ENCODE measurements at regions not wholly inside any gene's neighbourhood (a gene's known extent, or its start where the extent isn't known, plus 50 kb on each side); places are given as distances from the start of the nearest gene placed in this dataset.

DNA sequence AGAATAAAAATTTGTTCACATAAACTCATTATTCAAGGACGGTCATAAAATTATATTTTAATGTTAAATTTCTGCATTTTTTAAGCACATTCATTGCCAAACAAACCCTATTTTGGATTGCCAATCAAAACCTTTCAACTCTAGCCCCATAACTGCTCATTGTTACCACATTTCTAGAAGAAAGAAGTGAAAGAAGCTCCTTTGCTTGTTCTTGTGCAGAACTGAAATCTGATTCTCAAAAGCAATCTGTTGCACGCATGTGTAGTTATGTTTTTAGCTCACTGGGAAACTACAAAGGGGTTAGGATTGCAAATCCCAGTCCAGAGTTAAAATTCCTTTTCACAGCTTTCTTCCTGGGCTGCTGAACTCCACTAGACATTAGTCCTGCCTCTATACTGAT, 109.5 kb upstream of the MIR17HG start:
- Histone ChIP-seq H3K27me3 (ENCODE audit: low read length) (no peaks in the 10 kb centered on the region), H3K4me2 (ENCODE audit: low read depth, low read length, poor library complexity, severe bottlenecking) (no peak overlapping the region), H4K20me1 (ENCODE audit: low read depth, low read length) (no peaks in the 10 kb centered on the region), H3K4me3 (ENCODE audit: insufficient read depth, low read length, poor library complexity, severe bottlenecking) (no peak overlapping the region), H3K27ac (ENCODE audit: low read depth, low read length) (no peak overlapping the region), H3K9me3 (ENCODE audit: insufficient read depth, low read length) (no peaks in the 10 kb centered on the region), H3K9me2 (replicated peaks; ENCODE audit: insufficient read depth, low read length) (no peaks in the 10 kb centered on the region), H3K9ac (ENCODE audit: low read length) (no peak overlapping the region), H3F3A (ENCODE audit: insufficient read depth) (no peaks in the 10 kb centered on the region), H2AFZ (ENCODE audit: low read depth, low read length, severe bottlenecking) (no peak overlapping the region), H3K36me3 (ENCODE audit: low read length) (no peaks in the 10 kb centered on the region), H3K79me2 (ENCODE audit: insufficient read depth, low read length) (no peaks in the 10 kb centered on the region)
- TF ChIP-seq, protein P1, sequence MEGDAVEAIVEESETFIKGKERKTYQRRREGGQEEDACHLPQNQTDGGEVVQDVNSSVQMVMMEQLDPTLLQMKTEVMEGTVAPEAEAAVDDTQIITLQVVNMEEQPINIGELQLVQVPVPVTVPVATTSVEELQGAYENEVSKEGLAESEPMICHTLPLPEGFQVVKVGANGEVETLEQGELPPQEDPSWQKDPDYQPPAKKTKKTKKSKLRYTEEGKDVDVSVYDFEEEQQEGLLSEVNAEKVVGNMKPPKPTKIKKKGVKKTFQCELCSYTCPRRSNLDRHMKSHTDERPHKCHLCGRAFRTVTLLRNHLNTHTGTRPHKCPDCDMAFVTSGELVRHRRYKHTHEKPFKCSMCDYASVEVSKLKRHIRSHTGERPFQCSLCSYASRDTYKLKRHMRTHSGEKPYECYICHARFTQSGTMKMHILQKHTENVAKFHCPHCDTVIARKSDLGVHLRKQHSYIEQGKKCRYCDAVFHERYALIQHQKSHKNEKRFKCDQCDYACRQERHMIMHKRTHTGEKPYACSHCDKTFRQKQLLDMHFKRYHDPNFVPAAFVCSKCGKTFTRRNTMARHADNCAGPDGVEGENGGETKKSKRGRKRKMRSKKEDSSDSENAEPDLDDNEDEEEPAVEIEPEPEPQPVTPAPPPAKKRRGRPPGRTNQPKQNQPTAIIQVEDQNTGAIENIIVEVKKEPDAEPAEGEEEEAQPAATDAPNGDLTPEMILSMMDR (IDR thresholded peaks at IDR 0.05; ENCODE audit: insufficient read depth, low read length, poor library complexity, severe bottlenecking), result no peak
- TF ChIP-seq EZH2phosphoT487 (conservative IDR thresholded peaks at IDR 0.05; ENCODE audit: low read length), result no peak

DNA sequence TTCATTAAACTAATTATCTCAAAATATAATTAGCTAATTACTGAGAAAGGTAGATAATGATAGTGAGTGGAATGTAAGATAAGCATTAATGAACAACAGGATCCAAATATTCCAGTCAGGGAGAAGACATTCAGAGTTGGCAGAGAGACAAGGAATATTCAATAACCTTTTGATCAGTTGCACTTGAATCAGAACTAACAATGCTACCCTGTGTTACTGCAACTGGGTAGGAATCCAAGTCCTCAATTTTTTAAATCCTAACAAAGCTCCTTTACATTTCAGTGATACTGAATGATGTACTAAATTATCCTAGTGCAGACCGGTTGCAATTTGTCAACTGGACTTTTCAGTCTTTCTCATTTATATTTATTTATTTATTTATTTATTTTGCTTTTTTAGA, 107.1 kb upstream of the MIR17HG start:
- no peak overlapping the region for H3K27ac ChIP-seq (ENCODE audit: low read depth, low read length)
- H3K27me3 ChIP-seq (ENCODE audit: low read length), result no peaks in the 10 kb centered on the region
- H3F3A ChIP-seq (ENCODE audit: insufficient read depth), result no peaks in the 10 kb centered on the region
- no peaks in the 10 kb centered on the region for H4K20me1 ChIP-seq (ENCODE audit: low read depth, low read length)
- no peak overlapping the region for H3K9ac ChIP-seq (ENCODE audit: low read length)
- H3K4me2 ChIP-seq (ENCODE audit: low read depth, low read length, poor library complexity, severe bottlenecking), result no peak overlapping the region
- H2AFZ ChIP-seq (ENCODE audit: low read depth, low read length, severe bottlenecking), result no peak overlapping the region
- H3K36me3 ChIP-seq (ENCODE audit: low read length), result no peaks in the 10 kb centered on the region
- H3K79me2 ChIP-seq (ENCODE audit: insufficient read depth, low read length), result no peaks in the 10 kb centered on the region
- no peak overlapping the region for H3K4me3 ChIP-seq (ENCODE audit: insufficient read depth, low read length, poor library complexity, severe bottlenecking)
- no peak for TF ChIP-seq EZH2phosphoT487 (conservative IDR thresholded peaks at IDR 0.05; ENCODE audit: low read length)
- TF ChIP-seq, protein P1 (IDR thresholded peaks at IDR 0.05; ENCODE audit: insufficient read depth, low read length, poor library complexity, severe bottlenecking), result no peak
- H3K9me2 ChIP-seq (replicated peaks; ENCODE audit: insufficient read depth, low read length), result no peaks in the 10 kb centered on the region
- no peaks in the 10 kb centered on the region for H3K9me3 ChIP-seq (ENCODE audit: insufficient read depth, low read length)

DNA sequence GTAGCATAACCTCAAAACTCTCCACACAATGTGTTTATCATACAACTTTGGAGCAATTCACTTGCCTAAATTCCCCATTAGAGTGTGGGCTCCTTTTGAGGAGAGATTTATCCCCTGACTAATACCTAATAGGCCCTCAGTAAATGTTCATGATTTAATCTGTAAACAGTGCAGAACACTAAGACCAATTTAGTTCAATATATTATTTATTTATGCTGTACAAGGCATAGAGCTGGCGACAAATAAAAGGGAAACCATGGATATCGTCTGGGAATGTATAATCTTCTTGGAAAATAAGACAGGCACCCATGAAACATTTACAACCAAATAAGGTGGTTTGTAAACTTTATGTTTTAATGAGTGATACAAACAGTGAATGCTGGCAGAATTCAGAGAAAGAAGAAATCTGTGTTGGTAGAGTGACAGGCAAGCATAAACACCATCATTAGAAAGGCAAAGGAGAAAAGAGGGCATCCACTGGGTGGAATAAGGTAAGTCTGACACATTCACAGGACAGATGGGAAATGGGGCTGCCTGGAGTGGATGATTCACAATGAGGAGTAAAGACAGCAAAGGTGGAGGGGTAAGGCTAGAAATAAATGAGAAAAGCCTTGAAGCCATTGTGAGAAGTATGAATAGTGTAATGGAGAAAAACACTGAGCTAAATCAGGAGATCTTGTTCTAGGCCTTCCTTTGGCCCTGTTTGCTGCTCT, 106.1 kb upstream of the MIR17HG start:
- no peaks in the 10 kb centered on the region for H4K20me1 ChIP-seq (ENCODE audit: low read depth, low read length)

More for the DNA sequence above, 106.1 kb upstream of the MIR17HG start:
- Histone ChIP-seq H3K79me2 (ENCODE audit: insufficient read depth, low read length) (no peaks in the 10 kb centered on the region), H3K9me3 (ENCODE audit: insufficient read depth, low read length) (no peaks in the 10 kb centered on the region), H3K4me3 (ENCODE audit: insufficient read depth, low read length, poor library complexity, severe bottlenecking) (no peak overlapping the region), H3K9me2 (replicated peaks; ENCODE audit: insufficient read depth, low read length) (no peaks in the 10 kb centered on the region), H3F3A (ENCODE audit: insufficient read depth) (no peaks in the 10 kb centered on the region), H2AFZ (ENCODE audit: low read depth, low read length, severe bottlenecking) (no peak overlapping the region), H3K36me3 (ENCODE audit: low read length) (no peaks in the 10 kb centered on the region), H3K27me3 (ENCODE audit: low read length) (no peaks in the 10 kb centered on the region), H3K27ac (ENCODE audit: low read depth, low read length) (no peak overlapping the region), H3K4me2 (ENCODE audit: low read depth, low read length, poor library complexity, severe bottlenecking) (no peak overlapping the region), H3K9ac (ENCODE audit: low read length) (no peak overlapping the region)
- TF ChIP-seq EZH2phosphoT487 (conservative IDR thresholded peaks at IDR 0.05; ENCODE audit: low read length), result no peak
- TF ChIP-seq, protein P1 (IDR thresholded peaks at IDR 0.05; ENCODE audit: insufficient read depth, low read length, poor library complexity, severe bottlenecking), result no peak
